ENCODE measurements at regions not wholly inside any gene's neighbourhood (a gene's known extent, or its start where the extent isn't known, plus 50 kb on each side); places are given as distances from the start of the nearest gene placed in this dataset.

DNA sequence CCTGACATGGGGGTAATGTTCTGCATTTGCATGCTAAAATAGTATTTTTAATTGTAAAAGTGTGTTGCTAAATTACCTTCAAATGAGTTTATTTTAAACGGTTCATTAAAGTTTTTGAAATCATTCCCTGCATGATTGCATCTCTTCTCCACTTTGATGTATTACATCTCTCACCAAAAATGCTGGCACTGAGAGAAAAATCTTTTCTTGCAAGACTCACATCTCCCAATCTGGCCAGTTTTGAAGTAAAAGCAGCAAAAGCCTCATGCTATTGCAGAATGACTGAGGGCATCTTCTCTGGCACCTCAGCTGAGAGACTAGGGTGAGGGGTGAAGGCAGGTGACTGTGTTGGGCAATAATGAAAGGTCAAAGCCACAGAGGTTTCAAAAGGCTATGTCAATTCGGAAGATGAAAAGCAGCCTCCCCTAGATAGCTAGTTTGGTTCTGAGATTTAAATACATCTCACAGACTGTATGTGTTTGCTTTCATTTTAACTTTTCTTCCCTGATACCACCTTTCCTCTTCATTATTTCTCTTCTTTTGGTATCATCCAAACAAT, 292.2 kb upstream of the RAG2 start:
- TF ChIP-seq, protein P1, sequence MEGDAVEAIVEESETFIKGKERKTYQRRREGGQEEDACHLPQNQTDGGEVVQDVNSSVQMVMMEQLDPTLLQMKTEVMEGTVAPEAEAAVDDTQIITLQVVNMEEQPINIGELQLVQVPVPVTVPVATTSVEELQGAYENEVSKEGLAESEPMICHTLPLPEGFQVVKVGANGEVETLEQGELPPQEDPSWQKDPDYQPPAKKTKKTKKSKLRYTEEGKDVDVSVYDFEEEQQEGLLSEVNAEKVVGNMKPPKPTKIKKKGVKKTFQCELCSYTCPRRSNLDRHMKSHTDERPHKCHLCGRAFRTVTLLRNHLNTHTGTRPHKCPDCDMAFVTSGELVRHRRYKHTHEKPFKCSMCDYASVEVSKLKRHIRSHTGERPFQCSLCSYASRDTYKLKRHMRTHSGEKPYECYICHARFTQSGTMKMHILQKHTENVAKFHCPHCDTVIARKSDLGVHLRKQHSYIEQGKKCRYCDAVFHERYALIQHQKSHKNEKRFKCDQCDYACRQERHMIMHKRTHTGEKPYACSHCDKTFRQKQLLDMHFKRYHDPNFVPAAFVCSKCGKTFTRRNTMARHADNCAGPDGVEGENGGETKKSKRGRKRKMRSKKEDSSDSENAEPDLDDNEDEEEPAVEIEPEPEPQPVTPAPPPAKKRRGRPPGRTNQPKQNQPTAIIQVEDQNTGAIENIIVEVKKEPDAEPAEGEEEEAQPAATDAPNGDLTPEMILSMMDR (IDR thresholded peaks at IDR 0.05) = no peak
- TF ChIP-seq POLR2A (IDR thresholded peaks at IDR 0.05) = no peak
